ENCODE measurements at regions not wholly inside any gene's neighbourhood (a gene's known extent, or its start where the extent isn't known, plus 50 kb on each side); places are given as distances from the start of the nearest gene placed in this dataset.
A peak's percentile ranks its signal among the peaks of the same experiment; 100 is the strongest.

DNA sequence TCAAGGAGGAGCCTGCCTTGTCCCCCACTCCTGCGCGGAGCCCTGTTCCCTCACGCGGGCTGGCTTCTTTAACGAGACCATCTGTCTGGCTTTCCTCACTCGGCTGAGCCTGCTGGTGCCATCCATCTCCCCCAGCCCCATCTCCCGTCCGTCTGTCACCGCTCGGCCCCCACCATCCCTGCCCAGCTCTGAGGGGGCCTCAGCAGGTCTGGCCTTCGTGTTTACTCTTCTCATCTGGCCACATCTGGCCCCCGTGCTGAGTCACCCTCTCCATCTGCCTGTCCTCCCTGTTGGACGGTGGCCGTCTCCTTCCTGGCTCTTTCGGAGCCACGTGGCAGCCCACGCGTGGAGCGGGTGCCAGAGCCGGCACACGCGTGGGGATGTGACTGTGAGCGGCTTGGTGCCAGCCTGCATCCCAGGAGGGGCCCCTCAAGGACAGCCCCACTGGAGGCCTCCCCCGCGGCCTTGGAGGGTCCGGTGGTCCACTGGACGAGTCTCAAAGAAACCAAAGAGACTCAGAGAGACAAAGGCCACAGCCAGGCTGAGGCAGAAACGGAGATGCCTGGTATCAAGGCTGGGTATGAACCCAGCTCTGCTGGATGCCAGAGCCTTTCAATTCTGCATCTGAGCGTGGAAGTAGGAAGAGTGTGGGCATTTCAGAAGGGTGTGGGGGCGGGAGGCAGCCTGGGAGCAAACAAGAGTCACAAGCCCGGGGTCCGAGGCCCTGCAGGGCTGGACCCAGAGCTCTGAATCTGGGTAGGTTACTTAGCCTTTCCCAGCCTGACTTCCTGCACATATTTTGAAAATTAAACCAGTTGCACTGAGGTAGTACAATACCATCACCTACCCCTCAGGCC, 76.7 kb upstream of the UNC5A start:
- no peak for DNase-seq (ENCODE audit: low spot score)

DNA sequence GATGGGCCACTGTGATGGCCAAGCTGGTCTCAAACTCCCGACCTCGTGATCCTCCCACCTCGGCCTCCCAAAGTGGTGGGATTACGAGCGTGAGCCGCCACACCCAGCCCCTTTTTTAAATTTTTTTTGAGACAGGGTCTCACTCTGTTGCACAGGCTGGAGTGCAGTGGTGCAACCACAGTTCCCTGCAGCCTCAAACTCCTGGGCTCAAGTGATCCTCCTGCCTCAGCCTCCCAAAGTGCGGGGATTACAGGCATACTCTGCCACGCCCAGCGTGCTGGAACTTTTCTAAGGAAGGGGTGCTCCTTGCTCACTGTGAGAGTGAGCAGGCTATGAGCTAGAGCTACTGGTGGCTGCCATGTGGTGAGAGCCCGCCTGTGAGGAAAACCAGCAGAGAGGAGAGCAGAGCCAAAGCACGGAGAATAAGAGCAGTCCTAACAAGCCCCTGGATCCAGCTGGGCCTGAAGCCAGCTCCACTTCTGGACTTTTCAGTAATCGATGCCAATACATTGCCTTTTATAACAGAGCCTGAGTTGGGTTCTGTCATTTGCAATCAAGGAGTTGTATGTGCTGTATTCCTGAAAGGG, 75.5 kb upstream of the UNC5A start:
- no peak for DNase-seq (ENCODE audit: low spot score)

DNA sequence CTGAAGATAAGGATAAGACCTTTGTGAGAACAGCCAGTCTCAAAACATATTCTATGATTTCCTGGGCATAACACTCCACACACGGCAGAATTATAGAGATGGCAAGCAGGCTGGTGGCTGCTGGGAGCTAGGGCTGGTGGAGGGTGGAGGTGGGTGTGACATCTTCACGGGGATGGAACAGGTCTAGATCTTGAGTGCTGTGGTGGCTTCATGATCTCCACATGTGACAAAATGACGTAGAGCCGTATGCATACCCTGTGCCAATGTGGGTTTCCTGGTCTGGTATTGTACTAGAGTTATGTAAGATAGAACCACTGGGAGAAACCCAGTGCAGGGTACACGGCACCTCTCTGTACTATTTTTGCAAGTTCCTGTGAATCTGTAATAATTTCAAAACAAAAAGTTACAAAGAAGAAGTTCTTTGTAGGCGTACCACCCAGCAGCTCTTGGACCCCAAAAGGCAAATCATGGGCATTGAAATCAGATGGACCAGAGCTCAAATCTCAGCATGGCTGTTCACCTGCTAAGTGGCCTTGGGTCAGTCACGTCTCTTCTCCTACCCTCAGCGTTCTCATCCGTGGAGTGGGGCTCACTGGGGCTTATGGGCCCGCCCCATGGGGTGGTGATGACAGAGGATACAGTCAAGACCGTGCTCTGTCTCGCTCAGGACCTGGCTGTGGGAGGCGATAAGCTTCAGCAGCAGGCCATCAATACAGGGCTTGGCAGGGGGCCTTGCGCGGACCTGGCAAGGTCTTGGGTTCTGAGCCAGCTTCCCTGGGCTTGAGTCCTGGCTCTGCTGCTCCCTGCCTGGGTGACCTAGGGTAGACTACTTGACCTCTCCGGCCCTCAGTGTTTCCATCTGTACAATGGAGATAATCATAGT, 74.7 kb upstream of the UNC5A start:
- DNase-seq (ENCODE audit: low spot score): no peak

DNA sequence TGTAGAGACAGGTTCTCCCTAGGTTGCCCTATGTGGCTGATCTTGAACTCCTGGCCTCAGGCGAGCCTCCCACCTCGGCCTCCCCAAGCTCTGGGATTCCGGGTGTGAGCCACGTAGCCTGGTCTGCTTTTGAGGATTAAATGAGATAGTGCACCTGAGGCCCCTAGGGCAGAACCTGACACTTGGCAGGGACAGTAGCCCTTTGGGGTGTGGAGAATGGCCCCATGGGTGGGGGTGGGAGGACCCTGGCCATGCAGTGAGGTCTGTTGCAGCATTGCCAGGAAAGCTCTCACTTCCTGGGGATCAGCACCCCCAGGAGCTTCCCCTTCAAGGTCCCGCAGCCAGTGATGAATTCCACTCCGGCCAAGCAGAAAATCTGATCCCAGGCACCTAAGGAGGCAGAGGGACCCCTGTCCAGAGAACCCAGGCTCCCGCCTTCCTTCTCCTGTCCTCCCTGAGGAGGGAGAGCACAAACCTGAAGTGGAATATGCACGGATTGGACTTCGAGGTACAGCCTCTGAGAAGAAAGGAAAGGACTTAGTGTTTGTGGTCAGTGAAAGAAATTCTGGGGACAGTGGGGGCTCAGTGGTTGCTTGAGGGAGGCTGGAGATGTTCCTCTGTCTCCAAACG, 73.9 kb upstream of the UNC5A start:
- no peak for DNase-seq (ENCODE audit: low spot score)

DNA sequence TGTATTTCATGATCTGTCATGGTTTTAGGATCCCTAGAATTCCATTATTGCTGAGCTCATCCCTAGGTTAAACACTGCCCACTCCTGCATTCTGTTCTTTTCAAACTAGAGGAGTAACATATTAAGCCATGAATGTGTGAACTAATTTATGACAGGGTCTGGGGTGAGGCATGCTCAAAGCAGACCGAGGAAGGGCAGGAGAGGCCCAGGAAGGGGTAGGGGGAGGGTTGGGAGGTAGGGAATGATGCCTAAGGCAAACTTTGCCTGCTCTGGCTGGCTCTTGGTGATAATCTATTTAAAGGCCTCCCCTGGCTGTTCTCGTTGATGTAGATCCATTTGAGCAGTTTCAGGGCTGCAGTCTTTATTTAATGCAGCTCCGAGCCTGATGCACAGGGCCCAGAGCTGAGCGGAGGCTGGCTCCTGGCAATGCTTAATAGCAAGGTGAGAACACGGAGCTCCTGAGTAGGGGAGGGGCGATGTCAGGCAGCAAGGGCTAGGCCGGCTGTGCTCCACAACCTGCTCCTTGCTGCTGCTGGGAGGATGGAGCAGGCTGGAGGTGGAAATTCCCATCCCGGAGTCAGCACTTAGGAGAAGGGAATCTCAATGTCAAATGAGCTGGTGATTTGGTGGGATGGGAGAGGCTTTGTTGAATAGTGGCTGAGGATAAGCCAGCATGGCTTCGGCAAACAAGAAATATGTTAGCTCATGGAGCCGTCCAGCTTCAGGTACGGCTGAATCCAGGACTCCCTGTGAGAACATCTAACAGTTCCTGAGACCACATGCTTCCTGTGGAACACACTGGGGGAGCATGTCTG, 73.2 kb upstream of the UNC5A start:
- no peak for DNase-seq (ENCODE audit: low spot score)

DNA sequence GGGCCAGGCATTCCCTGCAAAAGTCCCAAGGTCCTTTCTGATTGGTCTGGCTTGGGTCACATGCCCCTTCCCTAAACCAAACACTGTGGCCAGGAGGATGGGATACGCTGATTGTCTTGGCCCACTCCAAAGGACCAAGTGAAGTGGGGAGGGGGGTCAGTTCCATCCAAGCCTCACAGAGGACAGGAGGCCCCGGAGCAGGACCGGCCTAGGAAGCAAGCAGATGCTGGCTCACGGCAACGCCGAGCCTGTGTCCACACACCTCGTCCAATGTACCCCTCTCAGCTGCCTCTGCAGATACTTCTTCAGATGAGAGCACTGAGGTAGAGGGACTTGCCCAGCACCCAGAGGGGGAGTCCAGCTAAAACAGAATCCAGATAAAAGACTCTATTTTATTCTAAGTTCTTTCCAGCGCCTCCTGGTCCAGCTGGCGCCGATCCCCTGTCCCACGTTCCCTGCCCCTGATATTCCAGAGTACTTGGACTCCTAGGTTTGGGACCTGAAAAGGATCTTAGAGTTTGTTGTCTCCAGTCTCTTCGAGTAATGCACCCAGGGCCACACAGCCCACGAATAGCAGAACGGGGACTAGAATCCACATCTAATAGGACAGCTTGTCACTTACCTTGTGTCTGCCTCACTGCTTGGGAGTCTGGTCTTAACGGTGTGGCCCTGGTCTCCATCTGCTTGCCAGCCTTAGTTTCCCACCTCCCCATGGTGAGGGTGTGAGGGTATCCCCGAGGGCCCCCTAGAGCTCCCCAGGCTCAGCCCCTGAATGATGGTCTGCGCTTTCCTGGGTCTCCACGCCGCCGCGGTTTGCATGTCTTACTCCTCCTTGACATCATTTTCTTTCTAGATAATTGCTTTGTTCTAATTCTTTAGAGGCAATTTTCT, 72.4 kb upstream of the UNC5A start:
- no peak for DNase-seq (ENCODE audit: low spot score)

DNA sequence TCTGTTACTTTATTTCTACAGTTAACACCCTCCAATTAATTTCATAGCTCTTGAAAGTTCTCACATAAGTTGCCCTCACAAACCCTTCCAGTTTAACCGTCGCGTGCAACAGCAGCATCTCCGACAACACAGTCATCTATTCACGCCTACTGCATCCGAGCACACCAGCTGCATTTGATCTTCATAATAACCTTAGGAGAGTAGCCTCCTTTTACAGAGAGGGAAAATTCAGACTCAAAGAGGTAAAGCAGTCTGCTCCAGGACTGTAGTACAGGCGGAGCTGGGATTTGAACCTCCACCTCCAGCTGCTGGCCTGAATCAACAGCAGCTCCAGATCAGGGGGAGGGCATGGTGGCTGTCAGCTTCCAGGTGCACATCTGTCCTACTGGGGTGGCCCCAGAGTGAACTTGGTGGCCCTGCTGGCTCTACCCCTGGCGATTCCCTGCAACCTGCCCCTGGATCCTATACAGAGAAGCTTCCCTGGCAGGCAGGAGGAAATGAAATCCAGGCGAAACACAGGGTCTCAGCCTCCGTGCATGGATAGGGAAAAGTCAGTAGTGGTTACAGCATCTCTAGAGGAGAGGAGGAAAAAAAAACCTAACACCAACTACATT, 71.6 kb upstream of the UNC5A start:
- DNase-seq (ENCODE audit: low spot score): no peak

DNA sequence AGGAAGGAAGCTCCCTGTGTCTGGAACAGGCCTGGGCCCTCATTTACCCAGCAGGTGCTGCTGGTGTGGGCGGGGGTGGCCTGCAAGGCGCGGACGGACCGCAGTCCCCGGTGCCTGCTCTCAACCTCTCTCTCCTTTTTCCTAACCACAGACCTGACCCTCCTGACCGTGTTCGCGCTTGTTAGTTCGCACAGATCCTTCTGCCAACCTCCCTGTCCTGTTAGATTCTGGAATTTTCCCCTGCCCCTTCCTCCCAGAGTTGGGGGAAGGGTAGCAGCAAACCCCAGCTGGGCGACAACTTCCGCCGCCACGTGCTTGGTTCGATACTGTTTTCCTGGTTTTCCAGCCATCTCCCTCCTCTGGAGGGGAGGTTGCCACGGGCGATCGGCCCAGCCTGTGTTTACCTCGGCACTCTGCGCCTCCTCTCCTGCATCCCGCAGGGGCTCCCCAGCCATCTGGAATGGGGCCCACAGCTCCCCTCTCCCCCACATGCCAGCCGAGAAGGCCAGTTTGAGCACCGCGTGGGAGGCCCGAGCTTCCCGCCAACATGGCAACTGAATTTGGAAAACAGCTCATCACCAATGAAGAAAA, 70.8 kb upstream of the UNC5A start:
- DNase-seq (ENCODE audit: low spot score): no peak

DNA sequence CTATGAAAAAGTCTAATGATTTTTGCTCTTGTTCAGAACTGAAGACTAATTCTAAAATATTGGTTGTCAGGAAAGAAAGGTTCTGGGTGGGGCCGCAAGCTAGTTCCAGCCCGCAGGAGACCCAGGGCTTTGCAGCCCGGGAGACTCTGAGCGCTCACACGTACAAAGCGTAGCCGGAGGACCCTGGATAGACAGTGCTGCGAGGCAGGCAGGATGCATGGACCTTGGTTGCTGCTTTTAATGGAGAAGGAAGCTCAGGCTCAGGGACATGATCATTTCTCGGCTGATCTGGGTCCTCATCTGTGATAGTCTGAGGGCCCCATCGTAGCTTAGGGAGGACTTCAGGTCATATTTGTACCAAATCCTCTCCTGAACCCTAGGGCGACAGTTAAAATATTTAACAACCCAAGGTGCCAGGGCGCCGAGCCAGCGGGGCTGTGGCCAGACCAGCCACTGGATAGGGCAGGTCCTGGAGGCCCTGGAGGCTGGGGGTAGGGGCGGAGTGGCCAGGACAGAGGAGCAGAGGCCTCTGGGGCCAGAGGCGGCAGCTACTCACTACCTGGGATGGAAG, 70.1 kb upstream of the UNC5A start:
- no peak for DNase-seq (ENCODE audit: low spot score)

DNA sequence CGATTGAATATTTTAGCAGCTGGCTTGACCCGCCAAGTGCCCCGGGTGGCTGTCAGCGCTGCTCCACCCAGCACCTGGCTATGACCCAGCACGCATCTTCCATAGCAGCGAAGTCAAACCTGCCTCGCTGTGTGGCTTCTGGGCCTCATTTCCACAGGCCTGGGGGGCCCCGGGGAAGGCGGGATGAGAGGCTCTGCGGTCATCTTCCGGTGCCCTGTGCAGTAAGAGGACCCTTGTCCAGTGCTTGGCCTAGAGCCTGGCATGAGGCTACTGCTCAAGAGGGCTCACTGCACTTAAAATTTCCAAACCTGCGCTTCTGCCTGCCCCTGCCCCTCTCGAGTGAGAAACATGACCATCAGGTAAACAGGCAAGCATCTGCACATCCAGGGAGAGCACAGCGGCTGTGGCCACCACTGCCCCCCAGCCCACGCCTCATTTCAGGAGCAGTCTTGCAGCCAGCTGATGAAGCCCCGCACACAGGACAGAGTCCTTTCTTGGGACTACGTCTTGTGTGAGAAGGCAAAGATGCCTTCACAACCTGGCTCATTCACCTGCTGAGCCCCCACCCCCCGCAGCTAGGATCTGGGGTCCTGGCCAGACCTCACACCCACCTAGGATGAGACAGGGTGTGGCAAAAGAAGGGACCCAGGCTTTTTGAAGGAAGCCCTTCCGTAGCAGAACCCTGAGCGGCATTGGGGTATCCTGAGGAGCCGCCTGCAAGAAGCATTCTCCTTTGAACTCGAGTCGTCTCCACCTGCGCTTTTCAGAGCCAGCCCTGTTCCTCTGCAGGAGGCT, 69.5 kb upstream of the UNC5A start:
- no peak for DNase-seq (ENCODE audit: low spot score)

DNA sequence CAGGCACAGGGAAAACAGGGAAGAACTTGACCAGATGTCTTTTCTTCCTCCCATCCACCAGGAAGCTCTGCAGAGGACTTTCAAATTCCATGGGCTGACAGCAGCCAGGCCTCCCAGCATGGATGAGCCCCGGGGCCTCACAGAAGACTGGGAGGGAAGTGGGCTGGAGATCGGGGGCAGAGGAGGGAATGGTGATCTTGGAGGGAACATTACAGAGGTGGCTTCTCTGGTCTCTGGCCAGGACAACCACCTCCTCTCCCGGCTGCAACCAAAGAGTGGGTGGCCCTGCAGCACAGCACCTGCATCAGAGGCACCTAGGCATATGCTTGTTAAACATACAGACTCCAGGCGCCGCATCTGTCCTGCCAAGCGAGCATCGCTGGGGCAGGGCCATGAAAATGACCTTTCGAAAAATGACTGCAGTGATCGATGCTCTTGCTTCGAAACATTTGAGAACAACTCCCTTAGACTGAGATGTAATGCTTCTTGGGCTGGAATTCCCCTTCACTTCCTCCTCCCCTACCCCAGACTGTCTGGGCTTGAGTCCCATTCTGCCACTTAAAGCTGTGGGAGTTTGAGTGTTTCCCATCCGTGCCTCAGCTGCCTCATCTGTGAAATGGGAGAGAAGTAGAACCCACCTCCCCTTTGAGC, 68.7 kb upstream of the UNC5A start:
- DNase-seq (ENCODE audit: low spot score): no peak

DNA sequence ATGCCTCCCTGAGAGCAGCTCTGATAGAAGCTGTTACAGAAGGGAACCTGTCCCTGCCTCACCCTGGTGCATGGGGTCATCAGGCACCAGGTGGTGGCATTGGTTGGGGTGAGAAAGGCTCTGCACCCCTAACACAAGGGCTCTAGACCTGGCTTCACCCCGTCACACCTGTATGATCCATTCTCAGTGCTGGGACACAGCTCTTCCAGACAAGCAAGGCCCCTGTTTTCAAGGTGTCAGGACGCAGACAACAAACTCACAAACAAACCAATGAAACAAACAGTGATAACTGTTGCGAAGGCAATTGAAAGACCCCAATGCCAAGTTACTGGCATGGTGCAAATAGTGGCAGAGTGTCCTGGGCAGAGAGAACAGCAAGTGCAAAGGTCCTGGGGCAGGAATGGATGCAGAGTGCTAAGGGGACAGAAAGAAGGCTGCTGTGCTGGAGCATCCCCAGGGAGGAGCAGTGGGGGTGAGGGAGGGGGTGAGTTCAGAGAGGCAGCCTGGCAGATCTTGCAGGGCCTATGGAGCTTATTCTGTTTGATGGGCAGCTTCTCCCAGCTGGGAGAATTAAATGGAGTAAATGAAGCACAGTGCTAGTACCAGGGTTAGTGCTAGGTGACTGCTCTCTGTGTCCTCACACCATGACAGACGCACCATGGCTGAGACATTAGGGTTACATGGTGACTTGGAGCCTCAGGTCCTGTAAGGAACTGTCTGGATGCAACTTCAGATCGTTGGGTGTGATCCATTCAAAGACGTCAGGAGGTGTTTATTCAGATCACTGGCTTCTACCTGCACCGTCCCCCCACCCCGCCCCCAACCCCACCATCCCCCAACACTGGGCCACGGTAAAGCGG, 67.9 kb upstream of the UNC5A start:
- DNase-seq (ENCODE audit: low spot score): no peak

DNA sequence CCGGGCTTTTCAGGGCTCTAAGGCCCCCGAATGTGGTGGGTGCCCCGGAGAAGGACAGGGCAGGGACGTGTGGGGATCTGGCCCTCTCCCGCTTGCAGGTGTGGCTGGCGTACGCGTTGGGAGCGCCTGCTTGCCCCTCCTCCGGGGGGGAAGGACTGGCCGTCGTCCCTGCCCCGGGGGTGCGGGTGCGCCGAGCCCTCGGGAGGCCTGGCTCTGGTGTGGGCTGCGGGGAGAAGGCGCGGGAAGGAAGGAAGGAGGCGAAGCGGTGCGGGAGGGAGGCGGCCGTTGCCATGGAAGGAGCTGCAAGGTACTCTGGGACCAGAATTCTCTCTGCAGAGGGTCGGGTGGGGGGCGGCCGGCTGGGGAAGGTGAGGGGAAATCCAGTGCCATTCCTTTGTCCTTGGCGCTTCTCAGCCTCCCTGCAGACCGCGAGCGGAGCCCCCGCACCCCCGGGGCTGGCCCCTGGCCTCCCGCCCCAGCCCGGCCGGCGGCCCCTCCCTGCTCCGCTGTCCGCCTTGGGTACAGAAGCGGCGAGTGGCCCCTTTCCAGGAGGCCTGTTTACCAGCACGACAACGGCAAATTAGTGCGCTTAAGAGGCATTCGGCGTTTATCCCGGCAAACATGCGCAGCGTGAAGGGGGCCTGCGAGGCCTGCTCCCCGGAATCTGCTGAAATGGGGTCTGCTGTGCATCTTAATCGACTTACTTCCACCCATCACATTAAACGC, 67.1 kb upstream of the UNC5A start:
- DNase-seq (ENCODE audit: low spot score): peak; percentile 1

DNA sequence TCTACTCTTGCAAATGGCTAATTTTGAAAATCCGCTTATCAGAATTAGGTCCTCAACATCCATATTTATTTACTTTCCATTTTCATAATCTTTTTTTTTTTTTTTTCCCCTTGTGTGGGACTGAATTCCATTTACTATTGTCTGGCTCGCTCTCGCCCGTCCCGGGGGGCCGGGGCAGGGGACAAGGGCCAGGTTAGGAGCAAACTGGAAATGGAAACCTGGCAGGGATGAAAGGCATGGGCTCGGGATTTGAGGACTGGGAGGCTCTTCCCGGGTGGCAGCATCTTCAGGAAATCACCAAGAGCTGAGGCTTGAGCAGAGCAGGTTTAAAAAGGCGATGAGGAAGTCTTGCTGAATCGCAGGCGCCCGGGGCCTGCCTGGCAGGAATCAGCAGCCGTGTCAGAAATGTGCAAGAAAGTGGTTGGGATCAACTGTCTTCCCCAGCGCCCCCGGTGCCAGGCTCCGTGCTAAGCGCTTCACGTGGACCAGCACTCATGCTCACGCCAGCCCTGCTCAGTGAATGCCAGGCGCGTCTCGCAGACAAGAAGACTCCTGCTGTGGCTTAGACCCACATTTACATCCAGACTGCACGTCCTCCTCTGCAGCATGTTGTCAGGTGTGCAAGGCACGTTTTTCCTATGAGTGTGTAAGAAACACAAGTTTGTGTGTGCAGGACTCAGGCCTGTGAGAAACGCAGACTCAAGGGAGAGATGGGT, 66.3 kb upstream of the UNC5A start:
- no peak for DNase-seq (ENCODE audit: low spot score)

DNA sequence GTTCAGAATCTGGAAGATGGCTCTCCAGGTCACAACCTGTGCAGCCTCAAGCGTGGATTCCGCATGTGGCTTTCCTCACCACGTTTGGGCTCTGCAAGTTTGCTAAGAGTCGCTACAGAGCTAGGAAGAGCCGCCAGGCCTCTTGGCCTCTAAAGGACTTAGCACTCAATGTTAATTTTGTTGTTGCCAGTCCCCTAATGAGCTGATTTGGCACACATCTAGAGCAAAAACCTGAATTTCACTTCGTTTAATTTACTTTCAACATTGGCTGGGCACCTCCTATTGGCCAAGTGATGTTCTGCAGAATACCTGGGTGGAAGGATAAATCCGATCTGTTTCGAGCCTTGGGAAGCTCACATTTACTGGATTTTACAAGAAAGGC, 65.8 kb upstream of the UNC5A start:
- DNase-seq (ENCODE audit: low spot score): no peak

DNA sequence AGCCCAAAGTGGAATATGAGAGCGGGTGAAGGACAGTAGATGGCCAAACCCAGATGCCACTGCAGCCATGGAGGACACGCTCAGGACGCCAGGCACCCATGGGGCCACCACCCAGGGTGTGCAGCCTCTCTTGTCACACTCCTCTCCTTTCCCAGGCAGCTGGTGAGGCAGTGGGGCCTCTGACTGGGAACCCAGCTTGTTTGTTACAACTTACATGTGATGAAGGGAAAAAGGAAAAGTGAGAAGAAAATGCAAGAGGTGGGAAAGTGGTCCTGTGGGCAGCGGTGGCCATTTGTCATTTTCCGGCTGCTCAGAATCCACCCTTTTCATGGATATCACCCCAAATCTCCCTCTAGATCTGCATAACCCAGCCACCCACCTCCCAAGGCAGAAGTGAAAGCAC, 62.7 kb upstream of the UNC5A start:
- no peak for DNase-seq (ENCODE audit: low spot score)

All from hepatic stellate cell (primary cell).